MM.1S (cell line): ENCODE measurements at regions not wholly inside any gene's neighbourhood (a gene's known extent, or its start where the extent isn't known, plus 50 kb on each side); places are given as distances from the start of the nearest gene placed in this dataset.

Experiments used
- EZH2 ChIP-seq: fragments of 300-600 bp; sonication (generic); optimal IDR thresholded peaks from 2 replicates; pipeline ENCODE3; 2017; ENCODE audit warnings: low read depth, mild to moderate bottlenecking, antibody characterized with exemption, low read length, mixed read lengths
- EZH2phosphoT487 ChIP-seq: fragments of 300-600 bp; sonication (generic); IDR thresholded peaks from 2 replicates; pipeline ENCODE4 v1.6.1; 2018; ENCODE audit warnings: antibody characterized with exemption, low read length
- TF ChIP-seq, protein P1 (sequence below): fragments of 300-600 bp; sonication (generic); IDR thresholded peaks from 2 replicates; pipeline ENCODE4 v1.5.1; 2016; ENCODE audit warnings: antibody characterized with exemption, low read length, mixed read lengths

DNA sequence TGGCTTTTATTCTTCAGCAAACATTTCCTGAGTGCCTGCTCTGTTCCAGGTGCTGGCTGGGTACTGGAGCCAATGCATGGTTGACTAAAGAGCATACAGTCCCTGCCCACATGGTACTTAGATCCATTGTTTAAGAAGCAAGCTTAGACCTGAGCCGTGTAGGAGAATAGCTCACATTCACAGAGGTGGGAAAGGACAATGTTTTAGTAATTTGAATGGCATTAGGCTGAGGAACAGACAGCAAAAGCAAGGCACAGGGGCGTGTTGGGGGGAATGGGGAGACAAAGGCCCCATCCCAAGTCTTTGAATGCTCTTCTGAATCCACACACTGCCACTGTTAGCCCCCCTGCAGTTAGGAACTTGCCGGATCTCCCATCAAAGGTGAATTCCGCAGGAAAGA lies 388.2 kb upstream of the RGMA start:
- TF ChIP-seq, protein P1, sequence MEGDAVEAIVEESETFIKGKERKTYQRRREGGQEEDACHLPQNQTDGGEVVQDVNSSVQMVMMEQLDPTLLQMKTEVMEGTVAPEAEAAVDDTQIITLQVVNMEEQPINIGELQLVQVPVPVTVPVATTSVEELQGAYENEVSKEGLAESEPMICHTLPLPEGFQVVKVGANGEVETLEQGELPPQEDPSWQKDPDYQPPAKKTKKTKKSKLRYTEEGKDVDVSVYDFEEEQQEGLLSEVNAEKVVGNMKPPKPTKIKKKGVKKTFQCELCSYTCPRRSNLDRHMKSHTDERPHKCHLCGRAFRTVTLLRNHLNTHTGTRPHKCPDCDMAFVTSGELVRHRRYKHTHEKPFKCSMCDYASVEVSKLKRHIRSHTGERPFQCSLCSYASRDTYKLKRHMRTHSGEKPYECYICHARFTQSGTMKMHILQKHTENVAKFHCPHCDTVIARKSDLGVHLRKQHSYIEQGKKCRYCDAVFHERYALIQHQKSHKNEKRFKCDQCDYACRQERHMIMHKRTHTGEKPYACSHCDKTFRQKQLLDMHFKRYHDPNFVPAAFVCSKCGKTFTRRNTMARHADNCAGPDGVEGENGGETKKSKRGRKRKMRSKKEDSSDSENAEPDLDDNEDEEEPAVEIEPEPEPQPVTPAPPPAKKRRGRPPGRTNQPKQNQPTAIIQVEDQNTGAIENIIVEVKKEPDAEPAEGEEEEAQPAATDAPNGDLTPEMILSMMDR = no peak
- TF ChIP-seq EZH2phosphoT487 (no peak), EZH2 (no peak)
